BLaER1 (cell line): ENCODE measurements at regions not wholly inside any gene's neighbourhood (a gene's known extent, or its start where the extent isn't known, plus 50 kb on each side); places are given as distances from the start of the nearest gene placed in this dataset.

Source experiments
- H3K27ac ChIP-seq: shearing (Covaris generic); formaldehyde crosslinking; 2 replicates; pipeline ENCODE4 v1.8.1; 2022
- H3K27me3 ChIP-seq: shearing (Covaris generic); formaldehyde crosslinking; 2 replicates; pipeline ENCODE4 v1.8.1; 2022
- H3K36me3 ChIP-seq: shearing (Covaris generic); formaldehyde crosslinking; 2 replicates; pipeline ENCODE4 v1.8.1; 2022
- H3K4me1 ChIP-seq: shearing (Covaris generic); formaldehyde crosslinking; 2 replicates; pipeline ENCODE4 v1.8.1; 2022
- H3K4me2 ChIP-seq: shearing (Covaris generic); formaldehyde crosslinking; 2 replicates; pipeline ENCODE4 v1.8.1; 2022
- H3K4me3 ChIP-seq: shearing (Covaris generic); formaldehyde crosslinking; 2 replicates; pipeline ENCODE4 v1.8.1; 2022
- H3K9ac ChIP-seq: shearing (Covaris generic); formaldehyde crosslinking; 2 replicates; pipeline ENCODE4 v1.8.1; 2022
- H3K9me3 ChIP-seq: shearing (Covaris generic); formaldehyde crosslinking; 2 replicates; pipeline ENCODE4 v1.8.1; 2022
- H4K20me1 ChIP-seq: shearing (Covaris generic); formaldehyde crosslinking; 2 replicates; pipeline ENCODE4 v1.8.1; 2022
- Cebpa-rat ChIP-seq: shearing (Covaris generic); IDR thresholded peaks from 2 replicates; pipeline ENCODE4 v1.8.1; 2022

DNA sequence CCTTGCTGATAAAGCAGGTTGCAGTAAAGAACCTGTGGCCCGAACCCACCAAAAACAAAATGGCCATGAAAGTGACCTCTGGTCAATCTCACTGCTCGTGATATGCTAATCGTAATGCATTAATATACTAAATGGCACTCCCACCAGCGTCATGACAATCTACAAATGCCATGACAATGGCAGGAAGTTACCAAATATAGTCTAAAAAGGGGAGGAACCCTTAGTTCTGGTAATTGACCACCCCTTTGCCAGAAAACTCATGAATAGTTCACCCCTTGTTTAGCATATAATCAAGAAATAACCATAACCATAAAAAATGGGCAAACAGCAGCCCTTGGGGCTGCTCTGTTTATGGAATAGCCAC is 1139.4 kb upstream of the LRRN3 start:
- no peaks in the 10 kb centered on the region for H4K20me1 ChIP-seq
- H3K27me3 ChIP-seq = no peaks in the 10 kb centered on the region
- no peak overlapping the region for H3K9ac ChIP-seq
- H3K27ac ChIP-seq = no peak overlapping the region
- no peak overlapping the region for H3K4me2 ChIP-seq
- no peak for TF ChIP-seq Cebpa-rat
- no peak overlapping the region for H3K4me3 ChIP-seq
- no peaks in the 10 kb centered on the region for H3K4me1 ChIP-seq
- H3K36me3 ChIP-seq = no peaks in the 10 kb centered on the region
- no peaks in the 10 kb centered on the region for H3K9me3 ChIP-seq

DNA sequence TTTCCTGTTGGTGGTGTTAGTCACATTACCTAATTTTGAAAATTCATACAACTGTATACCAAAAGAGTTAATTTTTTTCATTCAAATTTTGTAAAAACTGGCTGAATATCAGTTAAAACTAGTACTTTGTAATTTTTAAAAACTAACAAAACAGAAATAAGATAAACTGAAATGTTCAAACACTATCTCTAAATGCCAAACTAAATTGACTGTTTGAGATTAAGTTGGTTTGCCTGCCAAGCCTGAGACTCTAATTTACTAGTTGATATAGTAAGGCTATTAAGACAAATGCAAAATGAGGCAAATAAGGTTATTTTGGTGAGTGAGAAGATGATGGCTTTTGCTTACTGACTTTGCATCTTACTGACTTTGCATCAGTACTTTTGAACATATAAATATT is 1134.9 kb upstream of the LRRN3 start:
- Histone ChIP-seq H4K20me1 (no peaks in the 10 kb centered on the region), H3K9ac (no peak overlapping the region), H3K4me3 (no peak overlapping the region), H3K4me1 (no peaks in the 10 kb centered on the region), H3K27me3 (no peaks in the 10 kb centered on the region), H3K4me2 (no peak overlapping the region), H3K36me3 (no peaks in the 10 kb centered on the region), H3K9me3 (no peaks in the 10 kb centered on the region), H3K27ac (no peak overlapping the region)
- no peak for TF ChIP-seq Cebpa-rat

DNA sequence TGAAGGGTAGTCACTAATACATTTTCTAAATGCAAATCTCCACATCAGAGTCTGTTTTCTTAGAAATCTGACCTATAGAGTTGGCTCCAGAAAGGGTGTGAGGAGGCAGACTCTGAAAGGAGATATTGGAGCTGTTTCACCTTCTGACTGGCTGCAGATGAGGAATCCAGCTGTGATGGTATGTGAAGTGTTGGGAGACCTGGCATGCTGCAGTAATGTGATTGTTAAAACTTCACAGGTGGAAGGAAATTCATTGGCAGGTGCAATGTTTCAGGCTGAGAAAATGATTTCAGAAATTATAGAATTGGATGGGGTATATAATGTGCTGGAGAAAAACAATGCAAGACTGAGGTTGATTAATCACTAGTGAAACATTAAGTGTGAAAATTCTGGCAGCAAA is 1134.0 kb upstream of the LRRN3 start:
- Histone ChIP-seq H3K27me3 (no peaks in the 10 kb centered on the region), H3K36me3 (no peaks in the 10 kb centered on the region), H4K20me1 (no peaks in the 10 kb centered on the region), H3K4me2 (no peak overlapping the region), H3K4me1 (no peaks in the 10 kb centered on the region), H3K9ac (no peak overlapping the region), H3K9me3 (no peaks in the 10 kb centered on the region), H3K4me3 (no peak overlapping the region), H3K27ac (no peak overlapping the region)
- no peak for TF ChIP-seq Cebpa-rat

DNA sequence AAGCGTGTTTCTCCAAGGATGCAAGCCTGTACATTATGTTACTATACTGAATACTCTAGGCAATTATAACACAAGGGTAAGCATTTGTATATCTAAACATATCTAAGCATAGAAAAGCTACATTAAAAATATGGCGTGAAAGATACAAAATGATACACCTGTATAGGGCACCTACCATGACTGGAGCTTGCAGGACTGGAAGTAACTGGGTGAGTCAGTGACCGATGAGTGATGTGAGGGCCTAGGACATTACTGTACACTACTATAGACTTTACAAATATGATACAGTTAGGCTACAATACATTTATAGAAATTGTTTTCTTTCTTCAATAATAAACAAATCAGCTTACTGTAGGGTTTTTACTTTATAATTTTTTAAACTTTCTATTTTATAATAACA is 1127.2 kb upstream of the LRRN3 start:
- TF ChIP-seq Cebpa-rat = no peak
- no peaks in the 10 kb centered on the region for H4K20me1 ChIP-seq
- no peak overlapping the region for H3K4me3 ChIP-seq
- H3K4me1 ChIP-seq = no peaks in the 10 kb centered on the region
- no peak overlapping the region for H3K4me2 ChIP-seq
- no peaks in the 10 kb centered on the region for H3K27me3 ChIP-seq
- H3K36me3 ChIP-seq = no peaks in the 10 kb centered on the region
- no peak overlapping the region for H3K9ac ChIP-seq
- no peak overlapping the region for H3K27ac ChIP-seq
- H3K9me3 ChIP-seq = no peaks in the 10 kb centered on the region

DNA sequence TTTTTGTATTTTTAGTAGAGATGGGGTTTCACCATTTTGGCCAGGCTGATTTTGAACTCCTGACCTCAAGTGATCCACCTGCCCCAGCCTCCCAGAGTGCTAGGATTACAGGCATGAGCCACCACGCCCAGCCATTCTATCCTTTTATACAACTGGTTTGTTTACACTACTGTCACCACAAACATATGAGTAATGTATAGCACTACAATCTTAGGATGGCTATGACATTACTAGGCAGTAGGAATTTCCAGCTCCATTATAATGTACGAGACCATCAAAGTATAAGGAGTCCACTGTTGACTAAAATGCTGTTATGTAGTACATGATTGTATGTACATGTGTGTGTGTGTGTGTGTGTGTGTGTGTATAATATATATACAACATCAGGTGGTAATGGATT is 1126.1 kb upstream of the LRRN3 start:
- no peak overlapping the region for H3K27ac ChIP-seq
- H3K27me3 ChIP-seq = no peaks in the 10 kb centered on the region
- H3K9ac ChIP-seq = no peak overlapping the region
- H4K20me1 ChIP-seq = no peaks in the 10 kb centered on the region
- H3K36me3 ChIP-seq = no peaks in the 10 kb centered on the region
- H3K9me3 ChIP-seq = no peaks in the 10 kb centered on the region
- no peaks in the 10 kb centered on the region for H3K4me1 ChIP-seq
- H3K4me2 ChIP-seq = no peak overlapping the region
- TF ChIP-seq Cebpa-rat = no peak
- H3K4me3 ChIP-seq = no peak overlapping the region

DNA sequence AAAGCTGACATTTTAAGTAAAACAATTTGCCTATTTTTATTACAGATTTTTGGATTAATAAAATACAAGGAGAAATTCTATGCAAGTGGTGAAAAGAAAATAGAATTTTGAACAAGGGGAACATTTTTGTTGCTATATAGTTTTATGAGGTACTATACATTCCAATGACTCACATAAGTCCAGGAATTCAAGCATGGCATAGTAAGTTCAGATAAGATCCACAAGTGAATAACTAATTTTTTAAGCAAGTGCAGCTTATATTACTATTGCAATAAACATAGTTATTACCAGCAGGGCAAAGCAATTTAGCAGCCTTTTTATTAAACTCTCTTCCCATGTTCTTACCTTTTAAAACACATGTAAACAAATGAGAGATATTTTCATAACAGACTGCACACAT is 1123.5 kb upstream of the LRRN3 start:
- Histone ChIP-seq H3K4me1 (no peaks in the 10 kb centered on the region), H3K4me3 (no peak overlapping the region), H3K27me3 (no peaks in the 10 kb centered on the region), H3K36me3 (no peaks in the 10 kb centered on the region), H3K27ac (no peak overlapping the region), H3K9me3 (no peaks in the 10 kb centered on the region), H3K4me2 (no peak overlapping the region), H4K20me1 (no peaks in the 10 kb centered on the region), H3K9ac (no peak overlapping the region)
- TF ChIP-seq Cebpa-rat = no peak

DNA sequence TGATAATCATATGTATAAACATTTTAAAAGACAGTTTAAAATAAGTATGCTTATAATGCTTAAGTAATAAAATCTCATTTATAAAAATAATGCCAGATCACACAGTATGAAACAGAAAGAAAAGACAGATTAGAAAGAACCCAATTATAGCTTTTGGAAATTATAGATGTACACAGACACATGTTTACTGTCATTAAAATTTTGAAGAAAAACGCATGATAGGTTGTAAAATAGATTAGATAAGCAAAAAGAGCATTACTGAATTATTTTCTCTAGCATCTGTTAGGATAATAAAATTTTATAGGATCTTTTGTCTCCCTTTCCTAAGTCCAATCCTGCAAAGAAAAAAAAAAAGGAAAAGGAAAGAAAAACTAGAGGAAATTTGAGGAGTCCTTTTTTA is 1107.3 kb upstream of the LRRN3 start:
- H3K36me3 ChIP-seq = no peaks in the 10 kb centered on the region
- H3K4me1 ChIP-seq = no peaks in the 10 kb centered on the region
- no peak overlapping the region for H3K4me3 ChIP-seq
- peaks cover 8% of the 10 kb centered on the region for H3K9me3 ChIP-seq
- no peak overlapping the region for H3K27ac ChIP-seq
- no peak overlapping the region for H3K4me2 ChIP-seq
- TF ChIP-seq Cebpa-rat = no peak
- H3K9ac ChIP-seq = no peak overlapping the region
- H3K27me3 ChIP-seq = no peaks in the 10 kb centered on the region
- H4K20me1 ChIP-seq = no peaks in the 10 kb centered on the region

DNA sequence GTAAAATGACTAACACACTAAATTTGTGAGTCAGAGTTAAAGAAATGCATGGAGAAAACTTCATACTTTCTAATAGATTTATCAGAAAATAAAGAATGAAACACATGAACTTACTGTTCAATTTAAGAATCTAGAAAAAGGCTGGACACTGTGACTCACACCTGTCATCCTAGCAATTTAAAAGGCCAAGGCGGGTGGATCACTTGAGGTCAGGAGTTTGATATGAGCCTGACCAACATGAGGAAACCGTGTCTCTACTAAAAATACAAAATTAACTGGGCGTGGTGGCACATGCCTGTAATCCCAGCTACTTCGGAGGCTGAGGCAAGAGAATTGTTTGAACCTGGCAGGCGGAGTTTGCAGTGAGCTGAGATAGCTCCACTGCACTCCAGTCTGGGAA is 1106.2 kb upstream of the LRRN3 start:
- H3K9ac ChIP-seq = no peak overlapping the region
- H3K27ac ChIP-seq = no peak overlapping the region
- H3K4me3 ChIP-seq = no peak overlapping the region
- H3K36me3 ChIP-seq = no peaks in the 10 kb centered on the region
- H3K9me3 ChIP-seq = peaks cover 8% of the 10 kb centered on the region
- no peak overlapping the region for H3K4me2 ChIP-seq
- TF ChIP-seq Cebpa-rat = no peak
- no peaks in the 10 kb centered on the region for H3K27me3 ChIP-seq
- H3K4me1 ChIP-seq = no peaks in the 10 kb centered on the region
- no peaks in the 10 kb centered on the region for H4K20me1 ChIP-seq

DNA sequence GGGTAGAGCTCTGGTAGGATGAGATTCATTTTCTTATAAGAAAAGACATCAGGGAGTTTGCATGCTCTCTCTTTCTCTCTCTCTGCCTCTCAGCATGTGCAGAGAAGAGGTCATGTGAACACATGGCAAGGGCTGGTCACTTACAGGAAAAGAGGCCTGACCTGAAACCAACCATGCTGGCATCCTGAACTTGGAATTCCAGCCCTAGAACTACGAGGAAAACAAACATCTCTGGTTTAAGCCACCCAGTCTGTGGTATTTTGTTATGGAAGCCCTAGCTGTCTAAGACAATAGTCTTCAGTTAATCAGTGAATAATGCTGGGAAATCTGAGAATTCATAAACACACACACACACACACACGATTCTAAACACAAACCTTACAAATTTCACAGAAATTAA is 1104.2 kb upstream of the LRRN3 start:
- no peak overlapping the region for H3K4me3 ChIP-seq
- no peak overlapping the region for H3K4me2 ChIP-seq
- H3K4me1 ChIP-seq = no peaks in the 10 kb centered on the region
- H3K27ac ChIP-seq = no peak overlapping the region
- no peaks in the 10 kb centered on the region for H3K36me3 ChIP-seq
- no peak for TF ChIP-seq Cebpa-rat
- H4K20me1 ChIP-seq = no peaks in the 10 kb centered on the region
- peaks cover 6% of the 10 kb centered on the region for H3K9me3 ChIP-seq
- H3K9ac ChIP-seq = no peak overlapping the region
- no peaks in the 10 kb centered on the region for H3K27me3 ChIP-seq

DNA sequence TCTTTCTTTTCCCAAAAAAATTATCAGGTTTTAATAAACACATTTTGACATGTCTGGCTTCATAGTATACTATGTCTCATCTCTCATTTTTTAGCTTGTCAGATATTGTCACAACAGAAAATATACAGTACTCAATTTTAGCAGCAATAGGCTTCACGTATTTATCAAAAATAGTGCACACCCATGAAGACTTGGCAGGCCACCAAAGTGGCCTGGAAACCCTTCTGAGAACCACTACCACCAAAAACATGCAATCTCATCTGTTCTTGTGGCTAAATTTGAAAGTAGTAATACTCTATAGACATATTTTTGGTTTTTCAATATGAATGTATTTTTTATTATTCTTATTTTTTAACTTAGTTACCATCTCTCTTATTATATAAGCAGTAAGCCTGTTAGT is 1094.5 kb upstream of the LRRN3 start:
- Histone ChIP-seq H3K9ac (no peak overlapping the region), H3K4me3 (no peak overlapping the region), H3K36me3 (no peaks in the 10 kb centered on the region), H3K27ac (no peak overlapping the region), H3K9me3 (no peaks in the 10 kb centered on the region), H3K4me2 (no peak overlapping the region), H3K4me1 (no peaks in the 10 kb centered on the region), H3K27me3 (no peaks in the 10 kb centered on the region), H4K20me1 (no peaks in the 10 kb centered on the region)
- no peak for TF ChIP-seq Cebpa-rat

DNA sequence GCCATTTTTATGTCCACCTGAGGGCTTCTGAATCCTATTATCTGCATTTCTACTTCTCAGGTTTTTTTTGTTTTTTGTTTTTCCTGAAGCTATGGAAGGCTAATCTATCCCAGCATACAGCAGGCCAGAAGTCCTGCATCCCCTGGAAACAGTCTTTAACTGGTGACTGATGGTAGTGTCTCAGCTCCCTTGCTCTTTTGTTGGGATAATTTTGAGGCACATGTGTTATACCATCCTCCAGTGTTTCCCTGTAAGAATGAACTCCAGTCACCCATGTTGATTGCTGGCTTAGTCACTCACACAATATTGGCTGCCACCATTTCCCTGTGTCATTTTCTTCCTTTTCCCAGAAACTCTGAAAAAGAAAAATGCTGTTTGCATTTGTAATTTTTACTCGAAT is 1094.0 kb upstream of the LRRN3 start:
- Histone ChIP-seq H3K9ac (no peak overlapping the region), H3K27ac (no peak overlapping the region), H3K9me3 (no peaks in the 10 kb centered on the region), H3K36me3 (no peaks in the 10 kb centered on the region), H3K27me3 (no peaks in the 10 kb centered on the region), H3K4me3 (no peak overlapping the region), H4K20me1 (no peaks in the 10 kb centered on the region), H3K4me2 (no peak overlapping the region), H3K4me1 (no peaks in the 10 kb centered on the region)
- TF ChIP-seq Cebpa-rat = no peak
